Endothelial cell (in vitro differentiated cells): ENCODE measurements at regions not wholly inside any gene's neighbourhood (a gene's known extent, or its start where the extent isn't known, plus 50 kb on each side); places are given as distances from the start of the nearest gene placed in this dataset.

Experiments used
- DNase-seq: peaks from one replicate; pipeline ENCODE4 v3.0.0; 2021; ENCODE audit warnings: low spot score
- H3K27ac Mint-ChIP-seq: one replicate; pipeline ENCODE4 v1.8.0; 2021; ENCODE audit warnings: mixed read lengths, inconsistent platforms; ENCODE audit not compliant: unreplicated experiment
- H3K27me3 Mint-ChIP-seq: one replicate; pipeline ENCODE4 v1.8.0; 2021; ENCODE audit warnings: mild to moderate bottlenecking, moderate library complexity, mixed read lengths, inconsistent platforms; ENCODE audit not compliant: unreplicated experiment
- H3K36me3 Mint-ChIP-seq: one replicate; pipeline ENCODE4 v1.8.0; 2021; ENCODE audit warnings: mild to moderate bottlenecking, low read depth, mixed read lengths, inconsistent platforms; ENCODE audit not compliant: unreplicated experiment
- H3K4me1 Mint-ChIP-seq: one replicate; pipeline ENCODE4 v1.8.0; 2021; ENCODE audit warnings: mild to moderate bottlenecking, mixed read lengths, inconsistent platforms; ENCODE audit not compliant: unreplicated experiment
- H3K4me3 Mint-ChIP-seq: one replicate; pipeline ENCODE4 v1.8.0; 2021; ENCODE audit warnings: mild to moderate bottlenecking, mixed read lengths, inconsistent platforms; ENCODE audit not compliant: unreplicated experiment
- H3K9me3 Mint-ChIP-seq: one replicate; pipeline ENCODE4 v1.8.0; 2021; ENCODE audit warnings: mixed read lengths, inconsistent platforms; ENCODE audit not compliant: unreplicated experiment
- TF ChIP-seq, protein P1 (sequence below): fragments of 200-600 bp; sonication (generic); IDR thresholded peaks from one replicate; pipeline ENCODE4 v1.5.0; 2021; ENCODE audit warnings: antibody characterized with exemption; ENCODE audit not compliant: unreplicated experiment

DNA sequence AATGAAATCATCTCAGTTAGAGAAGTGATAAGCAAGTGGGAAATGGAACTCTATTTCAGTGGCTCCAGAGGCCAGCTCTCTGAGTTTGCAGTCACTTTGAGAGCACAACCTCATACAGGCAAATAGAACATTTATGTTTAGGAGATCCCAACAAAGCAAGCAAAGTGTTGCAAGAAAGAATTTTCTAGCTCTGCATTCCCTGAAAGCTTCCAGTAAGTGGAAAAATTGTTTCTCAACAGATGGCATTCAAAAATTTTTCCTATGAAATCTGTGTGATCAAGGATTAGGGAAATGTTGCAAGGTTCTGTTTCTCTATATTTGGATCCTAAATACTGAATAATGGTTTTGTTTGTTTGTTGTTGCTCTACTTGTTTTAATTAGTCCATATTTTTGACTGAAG is 764.2 kb upstream of the ZNF608 start:
- no peaks in the 10 kb centered on the region for H3K9me3 Mint-ChIP-seq
- no peak for DNase-seq
- no peaks in the 10 kb centered on the region for H3K27me3 Mint-ChIP-seq
- TF ChIP-seq, protein P1, sequence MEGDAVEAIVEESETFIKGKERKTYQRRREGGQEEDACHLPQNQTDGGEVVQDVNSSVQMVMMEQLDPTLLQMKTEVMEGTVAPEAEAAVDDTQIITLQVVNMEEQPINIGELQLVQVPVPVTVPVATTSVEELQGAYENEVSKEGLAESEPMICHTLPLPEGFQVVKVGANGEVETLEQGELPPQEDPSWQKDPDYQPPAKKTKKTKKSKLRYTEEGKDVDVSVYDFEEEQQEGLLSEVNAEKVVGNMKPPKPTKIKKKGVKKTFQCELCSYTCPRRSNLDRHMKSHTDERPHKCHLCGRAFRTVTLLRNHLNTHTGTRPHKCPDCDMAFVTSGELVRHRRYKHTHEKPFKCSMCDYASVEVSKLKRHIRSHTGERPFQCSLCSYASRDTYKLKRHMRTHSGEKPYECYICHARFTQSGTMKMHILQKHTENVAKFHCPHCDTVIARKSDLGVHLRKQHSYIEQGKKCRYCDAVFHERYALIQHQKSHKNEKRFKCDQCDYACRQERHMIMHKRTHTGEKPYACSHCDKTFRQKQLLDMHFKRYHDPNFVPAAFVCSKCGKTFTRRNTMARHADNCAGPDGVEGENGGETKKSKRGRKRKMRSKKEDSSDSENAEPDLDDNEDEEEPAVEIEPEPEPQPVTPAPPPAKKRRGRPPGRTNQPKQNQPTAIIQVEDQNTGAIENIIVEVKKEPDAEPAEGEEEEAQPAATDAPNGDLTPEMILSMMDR, result no peak
- no peak overlapping the region for H3K27ac Mint-ChIP-seq
- no peak overlapping the region for H3K4me3 Mint-ChIP-seq
- no peaks in the 10 kb centered on the region for H3K36me3 Mint-ChIP-seq
- H3K4me1 Mint-ChIP-seq, result no peaks in the 10 kb centered on the region

DNA sequence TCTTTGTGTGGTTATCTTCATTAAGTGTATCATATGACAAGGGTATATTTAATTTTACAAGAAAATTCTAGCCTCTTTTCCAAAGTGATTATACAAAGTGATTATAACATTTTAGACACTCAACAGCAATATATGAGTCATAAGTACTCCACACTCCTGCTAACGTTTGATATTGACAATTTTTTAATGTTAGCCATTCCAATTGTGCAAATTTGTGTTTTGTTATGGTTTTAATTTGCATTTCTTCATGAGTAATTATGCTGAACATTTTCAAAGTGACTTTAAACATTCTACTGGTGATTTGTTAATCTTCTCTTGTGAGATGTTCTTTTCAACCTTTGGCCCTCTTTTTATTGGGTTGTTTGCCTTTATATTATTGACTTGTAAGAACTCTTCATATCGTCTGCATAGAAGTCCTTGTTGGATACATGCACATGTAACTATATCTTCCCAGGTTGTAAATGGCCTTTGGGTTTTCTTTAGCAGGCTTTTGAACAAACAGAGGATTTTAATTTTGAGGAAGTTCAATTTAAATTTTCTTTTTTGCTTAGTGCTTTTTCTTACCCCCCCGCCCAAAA is 771.6 kb upstream of the ZNF608 start:
- no peaks in the 10 kb centered on the region for H3K27me3 Mint-ChIP-seq
- H3K9me3 Mint-ChIP-seq, result no peaks in the 10 kb centered on the region
- TF ChIP-seq, protein P1, result no peak
- DNase-seq, result no peak
- H3K36me3 Mint-ChIP-seq, result no peaks in the 10 kb centered on the region
- H3K27ac Mint-ChIP-seq, result no peak overlapping the region
- H3K4me3 Mint-ChIP-seq, result no peak overlapping the region
- no peaks in the 10 kb centered on the region for H3K4me1 Mint-ChIP-seq

DNA sequence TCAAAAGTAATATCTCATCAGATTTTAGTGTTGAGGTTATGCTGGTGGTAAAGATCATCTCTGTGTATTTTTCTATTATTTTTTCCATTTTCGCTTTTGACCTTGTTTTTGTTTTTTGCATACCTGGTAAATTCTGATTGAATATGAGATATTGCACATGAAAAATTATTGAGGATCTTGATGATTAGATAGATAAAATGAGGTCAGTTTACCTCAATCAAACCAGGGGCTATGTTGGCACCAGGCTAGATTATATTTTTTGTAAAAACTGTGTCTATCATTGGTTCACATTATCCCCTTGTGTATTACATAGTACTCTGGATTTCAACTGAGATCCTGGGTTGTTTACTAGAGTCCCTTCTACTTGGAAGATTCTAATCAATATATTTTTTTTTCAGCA is 774.9 kb upstream of the ZNF608 start:
- H3K27me3 Mint-ChIP-seq, result no peaks in the 10 kb centered on the region
- H3K4me1 Mint-ChIP-seq, result no peaks in the 10 kb centered on the region
- no peak overlapping the region for H3K27ac Mint-ChIP-seq
- H3K4me3 Mint-ChIP-seq, result no peak overlapping the region
- DNase-seq, result no peak
- TF ChIP-seq, protein P1, result no peak
- H3K9me3 Mint-ChIP-seq, result no peaks in the 10 kb centered on the region
- no peaks in the 10 kb centered on the region for H3K36me3 Mint-ChIP-seq

DNA sequence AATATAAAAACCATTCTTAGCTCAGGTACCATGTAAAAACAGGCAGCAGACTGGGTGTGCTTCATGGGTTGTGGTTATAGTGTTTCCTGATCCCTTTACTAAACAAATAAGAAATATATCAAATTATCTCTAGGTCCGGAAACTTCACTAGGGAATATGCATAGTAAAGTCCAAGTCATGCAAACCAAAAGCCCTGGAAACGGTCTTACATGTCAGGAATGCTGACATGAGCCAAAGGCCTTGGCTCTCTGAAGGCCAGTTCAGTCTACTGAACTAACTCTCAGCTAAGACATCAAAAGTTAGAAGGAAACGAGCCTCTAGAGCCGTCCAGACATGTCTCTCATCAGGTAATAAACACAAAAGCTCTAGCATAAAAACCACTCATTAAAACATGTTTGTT is 778.9 kb upstream of the ZNF608 start:
- no peaks in the 10 kb centered on the region for H3K4me1 Mint-ChIP-seq
- no peak for DNase-seq
- no peaks in the 10 kb centered on the region for H3K27me3 Mint-ChIP-seq
- H3K27ac Mint-ChIP-seq, result no peak overlapping the region
- no peaks in the 10 kb centered on the region for H3K9me3 Mint-ChIP-seq
- H3K4me3 Mint-ChIP-seq, result no peak overlapping the region
- no peaks in the 10 kb centered on the region for H3K36me3 Mint-ChIP-seq
- TF ChIP-seq, protein P1, result no peak

DNA sequence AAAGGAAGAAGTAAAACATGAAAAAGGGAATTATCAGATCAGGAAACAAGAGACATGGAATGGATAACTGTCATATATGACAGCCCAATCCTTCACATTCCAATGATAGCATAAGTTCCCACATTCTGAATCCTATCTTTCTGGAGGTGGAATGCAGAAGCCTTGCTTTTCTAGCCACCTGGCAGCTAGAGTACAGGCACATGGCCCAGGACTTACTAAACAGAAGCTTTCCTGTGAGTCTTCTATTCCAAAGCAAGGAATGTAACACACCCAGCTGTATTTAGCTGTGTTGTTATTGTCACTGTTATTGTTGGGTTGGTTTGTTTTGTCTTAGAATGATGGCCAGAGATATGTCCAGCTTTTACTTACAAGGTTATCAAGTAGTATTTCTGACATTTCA is 780.5 kb upstream of the ZNF608 start:
- TF ChIP-seq, protein P1, result no peak
- Mint-ChIP-seq H3K27ac (no peak overlapping the region), H3K4me3 (no peak overlapping the region), H3K36me3 (no peaks in the 10 kb centered on the region), H3K9me3 (no peaks in the 10 kb centered on the region), H3K27me3 (no peaks in the 10 kb centered on the region), H3K4me1 (no peaks in the 10 kb centered on the region)
- no peak for DNase-seq
